ENCODE measurements at regions not wholly inside any gene's neighbourhood (a gene's known extent, or its start where the extent isn't known, plus 50 kb on each side); places are given as distances from the start of the nearest gene placed in this dataset.

GRCh38 chr5:135662061-135662481, 83.3 kb upstream of the CXCL14 start:
- TF ChIP-seq CTCF (IDR thresholded peaks at IDR 0.05) (no peak), POLR2AphosphoS5 (IDR thresholded peaks at IDR 0.05) (no peak), POLR2A (IDR thresholded peaks at IDR 0.05) (no peak), EP300 (IDR thresholded peaks at IDR 0.05; ENCODE audit: low read depth) (no peak)
